ENCODE measurements at regions not wholly inside any gene's neighbourhood (a gene's known extent, or its start where the extent isn't known, plus 50 kb on each side); places are given as distances from the start of the nearest gene placed in this dataset.

DNA sequence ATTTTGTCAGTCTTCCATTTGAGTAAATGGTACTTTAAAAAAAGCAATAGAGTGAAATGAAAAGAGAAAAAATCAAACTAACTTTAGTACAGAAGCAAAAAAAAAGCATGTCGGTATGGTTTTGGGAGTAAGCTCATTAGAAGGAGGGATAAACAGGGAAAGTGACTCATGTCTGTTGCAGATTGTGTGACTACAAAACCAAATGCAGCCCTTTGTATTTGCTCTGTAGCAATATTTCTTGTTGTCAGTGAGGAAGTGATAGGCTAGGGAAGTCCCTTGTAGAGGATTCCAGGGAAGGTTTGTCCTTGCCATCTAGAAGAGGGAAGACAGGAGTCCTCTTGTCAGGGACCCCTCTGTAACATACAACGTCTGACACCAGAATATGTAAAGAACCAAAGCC, 150.5 kb upstream of the POU1F1 start (continued):
- TF ChIP-seq, protein P1, sequence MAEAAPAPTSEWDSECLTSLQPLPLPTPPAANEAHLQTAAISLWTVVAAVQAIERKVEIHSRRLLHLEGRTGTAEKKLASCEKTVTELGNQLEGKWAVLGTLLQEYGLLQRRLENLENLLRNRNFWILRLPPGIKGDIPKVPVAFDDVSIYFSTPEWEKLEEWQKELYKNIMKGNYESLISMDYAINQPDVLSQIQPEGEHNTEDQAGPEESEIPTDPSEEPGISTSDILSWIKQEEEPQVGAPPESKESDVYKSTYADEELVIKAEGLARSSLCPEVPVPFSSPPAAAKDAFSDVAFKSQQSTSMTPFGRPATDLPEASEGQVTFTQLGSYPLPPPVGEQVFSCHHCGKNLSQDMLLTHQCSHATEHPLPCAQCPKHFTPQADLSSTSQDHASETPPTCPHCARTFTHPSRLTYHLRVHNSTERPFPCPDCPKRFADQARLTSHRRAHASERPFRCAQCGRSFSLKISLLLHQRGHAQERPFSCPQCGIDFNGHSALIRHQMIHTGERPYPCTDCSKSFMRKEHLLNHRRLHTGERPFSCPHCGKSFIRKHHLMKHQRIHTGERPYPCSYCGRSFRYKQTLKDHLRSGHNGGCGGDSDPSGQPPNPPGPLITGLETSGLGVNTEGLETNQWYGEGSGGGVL (tag by site-specific recombination; IDR thresholded peaks at IDR 0.05), result no peak
- TF ChIP-seq ZNF280D (tag by site-specific recombination; IDR thresholded peaks at IDR 0.05), result no peak
- TF ChIP-seq ZNF629 (tag by site-specific recombination; IDR thresholded peaks at IDR 0.05), result no peak
- no peak for TF ChIP-seq ZNF274 (IDR thresholded peaks at IDR 0.05; ENCODE audit: low read length)
- no peak for TF ChIP-seq ZNF274 (tag by site-specific recombination; IDR thresholded peaks at IDR 0.05; ENCODE audit: borderline replicate concordance)

DNA sequence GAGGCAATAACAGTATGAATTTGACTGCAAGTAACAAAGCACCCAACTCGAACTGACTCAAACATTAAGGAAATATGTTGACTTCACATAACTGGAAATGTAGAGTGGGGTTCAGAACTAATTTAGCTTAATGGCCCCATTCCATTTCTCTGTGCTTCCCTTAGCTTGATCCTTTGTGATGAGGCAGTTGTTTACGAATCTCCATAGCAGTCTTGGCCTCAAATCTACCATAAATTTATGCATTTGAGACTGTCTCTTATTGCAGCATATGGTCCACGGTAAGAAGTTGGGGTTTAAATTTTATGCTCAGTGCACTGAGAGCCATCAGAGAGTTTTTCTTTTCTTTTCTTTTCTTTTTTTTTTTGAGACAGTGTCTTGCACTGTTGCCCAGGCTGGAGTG, 148.7 kb upstream of the POU1F1 start:
- Histone ChIP-seq H3K4me1 (ENCODE audit: control insufficient read depth, insufficient read depth, low read length) (no peaks in the 10 kb centered on the region), H3K4me3 (ENCODE audit: low read depth, low read length) (no peak overlapping the region), H3K27ac (ENCODE audit: extremely low read depth, low read depth, low read length) (no peak overlapping the region), H3K9me3 (ENCODE audit: control insufficient read depth, insufficient read depth, low read depth, low read length) (no peaks in the 10 kb centered on the region), H3K36me3 (ENCODE audit: control insufficient read depth in 2 of 2, insufficient read depth in 1 of 2, low read length in 2 of 2) (no peaks in the 10 kb centered on the region)
- ChIA-PET CTCF (no interaction called here), POLR2A (no interaction called here)
- no peak for TF ChIP-seq GLIS2 (tag by site-specific recombination; IDR thresholded peaks at IDR 0.05)
- TF ChIP-seq ZNF558 (tag by site-specific recombination; IDR thresholded peaks at IDR 0.05), result no peak
- no peak for TF ChIP-seq ZNF776 (tag by site-specific recombination; IDR thresholded peaks at IDR 0.05; ENCODE audit: borderline replicate concordance)
- no peak for TF ChIP-seq ZNF837 (tag by site-specific recombination; IDR thresholded peaks at IDR 0.05)
- TF ChIP-seq, protein P2, sequence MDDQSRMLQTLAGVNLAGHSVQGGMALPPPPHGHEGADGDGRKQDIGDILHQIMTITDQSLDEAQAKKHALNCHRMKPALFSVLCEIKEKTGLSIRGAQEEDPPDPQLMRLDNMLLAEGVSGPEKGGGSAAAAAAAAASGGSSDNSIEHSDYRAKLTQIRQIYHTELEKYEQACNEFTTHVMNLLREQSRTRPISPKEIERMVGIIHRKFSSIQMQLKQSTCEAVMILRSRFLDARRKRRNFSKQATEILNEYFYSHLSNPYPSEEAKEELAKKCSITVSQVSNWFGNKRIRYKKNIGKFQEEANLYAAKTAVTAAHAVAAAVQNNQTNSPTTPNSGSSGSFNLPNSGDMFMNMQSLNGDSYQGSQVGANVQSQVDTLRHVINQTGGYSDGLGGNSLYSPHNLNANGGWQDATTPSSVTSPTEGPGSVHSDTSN (CRISPR knock-in tag; IDR thresholded peaks at IDR 0.05), result no peak
- no peak for TF ChIP-seq ZBTB20 (tag by site-specific recombination; IDR thresholded peaks at IDR 0.05)
- no peak for TF ChIP-seq YY1 (tag by site-specific recombination; IDR thresholded peaks at IDR 0.05)
- no peak for TF ChIP-seq ZNF544 (tag by site-specific recombination; IDR thresholded peaks at IDR 0.05)
- TF ChIP-seq ZNF404 (tag by site-specific recombination; IDR thresholded peaks at IDR 0.05), result no peak
- TF ChIP-seq ZNF830 (tag by site-specific recombination; IDR thresholded peaks at IDR 0.05; ENCODE audit: low read depth), result no peak

DNA sequence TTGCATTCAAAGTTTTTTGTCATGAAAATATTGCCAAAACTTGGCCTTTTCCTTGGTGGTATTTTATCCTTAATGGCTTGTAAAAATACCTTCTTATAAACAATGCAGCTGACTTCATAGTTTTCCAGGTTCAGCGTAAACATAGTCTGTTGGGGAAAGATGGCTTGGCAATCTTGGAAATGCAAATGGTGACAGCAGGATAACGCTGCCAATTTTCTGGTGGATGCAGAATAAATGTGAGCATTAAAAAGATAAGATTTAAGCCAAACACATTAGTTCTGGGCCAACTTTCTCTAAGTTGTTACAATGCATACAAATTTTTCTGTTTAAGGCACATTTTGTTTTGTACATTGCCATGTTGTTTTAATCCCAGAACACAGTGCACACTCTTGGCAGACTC, 147.0 kb upstream of the POU1F1 start:
- Histone ChIP-seq H3K36me3 (ENCODE audit: control insufficient read depth in 2 of 2, insufficient read depth in 1 of 2, low read length in 2 of 2) (no peaks in the 10 kb centered on the region), H3K27ac (ENCODE audit: extremely low read depth, low read depth, low read length) (no peak overlapping the region), H3K4me1 (ENCODE audit: control insufficient read depth, insufficient read depth, low read length) (no peaks in the 10 kb centered on the region), H3K9me3 (ENCODE audit: control insufficient read depth, insufficient read depth, low read depth, low read length) (no peaks in the 10 kb centered on the region), H3K4me3 (ENCODE audit: low read depth, low read length) (no peak overlapping the region)
- ChIA-PET CTCF (no interaction called here), POLR2A (no interaction called here)
- TF ChIP-seq ZNF670 (tag by site-specific recombination; IDR thresholded peaks at IDR 0.05; ENCODE audit: low read depth) (no peak), GLI2 (tag by site-specific recombination; IDR thresholded peaks at IDR 0.05; ENCODE audit: borderline replicate concordance, low read depth) (no peak), MYNN (tag by site-specific recombination; IDR thresholded peaks at IDR 0.05; ENCODE audit: borderline replicate concordance) (no peak), ZNF169 (tag by site-specific recombination; IDR thresholded peaks at IDR 0.05) (no peak), ZNF311 (tag by site-specific recombination; IDR thresholded peaks at IDR 0.05; ENCODE audit: borderline replicate concordance) (no peak), ZNF623 (tag by site-specific recombination; IDR thresholded peaks at IDR 0.05) (no peak), ZSCAN23 (tag by site-specific recombination; IDR thresholded peaks at IDR 0.05) (no peak), ZBTB21 (tag by site-specific recombination; IDR thresholded peaks at IDR 0.05) (no peak), ZNF529 (tag by site-specific recombination; IDR thresholded peaks at IDR 0.05; ENCODE audit: insufficient replicate concordance) (no peak), ZNF621 (tag by site-specific recombination; IDR thresholded peaks at IDR 0.05) (no peak), ZNF23 (tag by site-specific recombination; IDR thresholded peaks at IDR 0.05; ENCODE audit: borderline replicate concordance) (no peak), ZBTB8A (tag by site-specific recombination; IDR thresholded peaks at IDR 0.05) (no peak), ZNF558 (tag by site-specific recombination; IDR thresholded peaks at IDR 0.05) (no peak), ZSCAN16 (tag by site-specific recombination; IDR thresholded peaks at IDR 0.05) (no peak)
- TF ChIP-seq, protein P3, sequence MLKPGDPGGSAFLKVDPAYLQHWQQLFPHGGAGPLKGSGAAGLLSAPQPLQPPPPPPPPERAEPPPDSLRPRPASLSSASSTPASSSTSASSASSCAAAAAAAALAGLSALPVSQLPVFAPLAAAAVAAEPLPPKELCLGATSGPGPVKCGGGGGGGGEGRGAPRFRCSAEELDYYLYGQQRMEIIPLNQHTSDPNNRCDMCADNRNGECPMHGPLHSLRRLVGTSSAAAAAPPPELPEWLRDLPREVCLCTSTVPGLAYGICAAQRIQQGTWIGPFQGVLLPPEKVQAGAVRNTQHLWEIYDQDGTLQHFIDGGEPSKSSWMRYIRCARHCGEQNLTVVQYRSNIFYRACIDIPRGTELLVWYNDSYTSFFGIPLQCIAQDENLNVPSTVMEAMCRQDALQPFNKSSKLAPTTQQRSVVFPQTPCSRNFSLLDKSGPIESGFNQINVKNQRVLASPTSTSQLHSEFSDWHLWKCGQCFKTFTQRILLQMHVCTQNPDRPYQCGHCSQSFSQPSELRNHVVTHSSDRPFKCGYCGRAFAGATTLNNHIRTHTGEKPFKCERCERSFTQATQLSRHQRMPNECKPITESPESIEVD (tag by site-specific recombination; IDR thresholded peaks at IDR 0.05), result no peak

Measured in HEK293 (cell line).